Caki2 (cell line): ENCODE measurements at regions not wholly inside any gene's neighbourhood (a gene's known extent, or its start where the extent isn't known, plus 50 kb on each side); places are given as distances from the start of the nearest gene placed in this dataset.

Experiments
- DNase-seq: peaks from one replicate; pipeline ENCODE4 v3.0.0-alpha.2; 2015; ENCODE audit warnings: low read depth
- in situ Hi-C: cut with HindIII; loops from 2 replicates; pipeline ENCODE4 v1.10.0; 2016; ENCODE audit warnings: low sequenced_read_pairs, low pct_unique_long_range_greater_than_20kb, mixed read lengths

GRCh38 chr12:92466391-92467305 lies 236.1 kb upstream of the PLEKHG7 start:
- in situ Hi-C loops, result no loop called here
- no peak for DNase-seq

DNA sequence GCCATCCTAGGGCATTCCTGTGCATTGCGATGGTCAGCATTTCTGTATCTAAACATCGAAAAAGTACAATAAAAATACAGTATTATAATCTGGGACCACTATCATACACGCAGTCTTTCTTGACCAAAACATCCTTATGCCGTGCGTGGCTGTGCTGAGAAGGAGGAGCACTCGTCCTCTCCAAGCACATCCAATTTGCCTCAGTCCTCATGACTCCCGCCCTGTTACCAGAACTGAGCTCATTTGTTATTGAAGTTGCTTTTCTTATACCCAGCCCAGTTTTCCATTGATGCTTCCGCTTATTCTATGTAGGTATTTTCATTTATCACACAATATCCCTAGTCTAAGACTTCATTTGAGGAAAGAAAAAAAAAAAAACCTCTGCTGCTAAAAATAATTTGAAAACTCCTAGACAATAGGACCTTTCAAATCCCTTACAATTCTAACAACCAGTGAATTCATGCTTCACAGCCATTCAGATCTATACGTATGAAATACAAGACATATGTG lies 236.9 kb upstream of the PLEKHG7 start:
- DNase-seq, result no peak
- in situ Hi-C loops, result no loop called here

- in situ Hi-C loops, result no loop called here
- DNase-seq, result peak; percentile 18
Measured at GRCh38 chr12:92464911-92465310, 237.9 kb upstream of the PLEKHG7 start.

DNA sequence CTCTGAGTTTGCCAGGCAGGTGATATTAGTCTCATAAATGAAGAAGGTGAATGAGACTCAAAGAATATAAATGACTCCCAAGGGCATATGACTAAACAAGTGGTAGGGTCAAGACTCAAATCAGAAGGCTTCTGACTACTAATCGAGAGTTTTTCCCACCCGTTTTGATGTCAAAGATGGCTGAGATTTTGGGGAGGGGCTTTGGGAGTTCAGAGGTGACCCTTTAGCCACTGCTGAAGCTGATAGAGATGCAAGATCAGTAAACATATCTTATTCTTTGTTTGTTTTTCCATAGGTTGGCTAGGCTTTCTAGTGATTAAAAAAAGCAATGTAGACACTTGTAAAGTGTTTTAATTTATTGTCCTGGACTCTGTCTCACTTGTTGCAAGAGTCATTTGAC lies 239.6 kb upstream of the PLEKHG7 start:
- in situ Hi-C loops, result no loop called here
- no peak for DNase-seq

- in situ Hi-C loops, result no loop called here
- no peak for DNase-seq
Measured at GRCh38 chr12:92462527-92462926, 240.3 kb upstream of the PLEKHG7 start.

GRCh38 chr12:92462049-92462448 lies 240.7 kb upstream of the PLEKHG7 start:
- in situ Hi-C loops, result no loop called here
- no peak for DNase-seq

DNA sequence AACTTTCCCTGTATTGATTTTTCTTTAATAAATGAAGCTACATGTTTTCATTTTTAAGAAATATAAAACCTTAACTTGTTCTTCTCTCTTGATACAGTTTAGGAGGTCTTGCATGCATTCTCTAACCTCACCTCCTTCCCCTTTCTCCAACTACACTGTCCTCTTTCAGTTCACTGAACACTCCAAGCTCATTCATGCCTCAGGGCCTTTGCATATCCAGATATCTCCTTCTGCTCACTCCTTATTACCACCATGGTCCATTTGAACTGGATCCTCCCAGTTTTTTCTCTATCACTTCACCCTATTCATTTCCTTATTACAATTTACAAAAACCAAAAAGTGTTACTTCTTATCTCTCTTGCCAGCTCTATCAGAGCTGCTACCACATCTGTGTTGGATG lies 242.9 kb upstream of the PLEKHG7 start:
- no peak for DNase-seq
- in situ Hi-C loops, result no loop called here

DNA sequence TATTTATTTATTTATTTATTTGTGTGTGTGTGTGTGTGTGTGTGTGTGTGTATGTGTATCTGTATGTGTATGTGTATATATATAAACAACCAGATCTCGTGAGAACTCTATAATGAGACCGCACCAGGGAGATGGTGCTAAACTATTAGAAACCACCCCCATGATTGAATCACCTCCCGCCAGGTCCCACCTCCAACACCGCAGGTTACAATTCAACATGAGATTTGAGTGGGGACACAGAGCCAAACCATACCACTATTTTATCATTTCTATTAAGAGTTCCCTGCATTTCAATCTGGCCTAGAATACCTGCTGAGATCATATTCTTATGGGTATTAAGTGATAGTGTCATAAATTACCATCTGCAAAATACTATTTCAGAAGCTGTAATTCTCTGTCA lies 243.8 kb upstream of the PLEKHG7 start:
- DNase-seq, result no peak
- in situ Hi-C loops, result no loop called here

DNA sequence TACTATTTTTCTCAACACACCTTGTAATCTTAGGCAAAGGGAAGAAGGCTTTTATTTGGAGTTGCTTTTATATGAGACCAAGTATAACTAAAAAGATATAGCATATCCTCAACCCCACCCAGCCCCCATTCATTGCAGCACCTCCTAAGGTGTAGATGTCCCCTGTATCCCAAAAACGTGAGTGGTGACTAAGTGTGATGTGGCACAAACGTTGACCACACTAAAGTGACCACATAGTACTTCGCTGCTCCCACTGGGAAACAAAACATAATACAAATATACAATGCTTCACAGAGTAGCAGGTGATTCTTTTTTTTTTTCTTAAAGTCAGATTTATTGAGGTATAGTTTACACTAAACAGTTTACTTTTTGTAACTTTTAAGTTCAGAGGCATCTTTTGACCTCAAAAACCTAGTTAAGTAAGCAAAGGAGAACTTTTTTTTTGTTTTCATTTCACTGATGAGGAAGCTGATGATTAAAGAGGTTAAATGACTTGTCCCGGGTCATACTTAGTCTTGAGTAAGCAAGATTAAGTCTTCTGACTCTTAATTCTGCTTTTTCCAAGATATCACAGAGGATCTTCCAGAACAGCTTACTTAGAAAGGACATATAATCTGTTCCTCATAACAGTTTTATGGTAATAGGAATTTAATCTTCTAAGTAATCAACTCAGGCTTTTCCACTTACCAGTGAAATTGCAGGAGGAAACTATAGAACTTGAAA lies 245.2 kb upstream of the PLEKHG7 start:
- DNase-seq, result no peak
- in situ Hi-C loops, result no loop called here

DNA sequence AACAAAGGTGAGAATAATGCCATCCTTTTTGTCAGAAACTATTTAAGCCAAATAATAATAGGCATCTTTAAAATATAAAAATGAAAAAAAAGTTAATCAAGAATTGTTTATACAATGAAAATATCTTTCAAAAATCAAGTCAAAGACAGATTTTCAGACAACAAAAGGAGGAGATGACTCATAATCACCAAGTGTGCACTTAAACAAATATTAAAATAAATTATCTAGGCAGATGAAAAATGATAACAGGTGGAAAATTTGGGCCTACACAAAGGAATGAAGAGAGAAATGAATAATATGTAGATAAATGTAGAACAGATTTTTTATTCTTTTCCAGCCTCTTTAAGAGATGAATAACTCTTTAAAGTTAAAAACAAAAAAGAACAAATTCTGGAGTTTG lies 250.0 kb upstream of the PLEKHG7 start:
- in situ Hi-C loops, result no loop called here
- no peak for DNase-seq

DNA sequence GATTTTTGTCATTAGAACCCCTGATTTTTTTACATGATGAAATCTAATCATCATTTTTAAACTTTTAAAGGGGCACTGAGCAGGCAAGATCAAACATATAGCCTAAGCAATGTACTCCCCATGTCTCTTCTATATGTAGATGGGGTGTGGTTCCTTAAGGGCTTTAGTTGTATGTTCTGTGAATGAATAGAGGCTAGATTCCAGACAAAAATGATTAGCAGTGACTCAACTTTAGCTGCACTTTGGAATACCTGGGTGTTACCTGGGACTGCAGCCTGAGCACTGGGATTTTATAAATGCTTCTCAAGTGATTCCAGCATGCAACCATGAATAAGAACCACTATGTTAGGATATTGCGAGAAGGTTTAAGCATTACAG lies 256.7 kb upstream of the PLEKHG7 start:
- in situ Hi-C loops, result no loop called here
- no peak for DNase-seq

DNA sequence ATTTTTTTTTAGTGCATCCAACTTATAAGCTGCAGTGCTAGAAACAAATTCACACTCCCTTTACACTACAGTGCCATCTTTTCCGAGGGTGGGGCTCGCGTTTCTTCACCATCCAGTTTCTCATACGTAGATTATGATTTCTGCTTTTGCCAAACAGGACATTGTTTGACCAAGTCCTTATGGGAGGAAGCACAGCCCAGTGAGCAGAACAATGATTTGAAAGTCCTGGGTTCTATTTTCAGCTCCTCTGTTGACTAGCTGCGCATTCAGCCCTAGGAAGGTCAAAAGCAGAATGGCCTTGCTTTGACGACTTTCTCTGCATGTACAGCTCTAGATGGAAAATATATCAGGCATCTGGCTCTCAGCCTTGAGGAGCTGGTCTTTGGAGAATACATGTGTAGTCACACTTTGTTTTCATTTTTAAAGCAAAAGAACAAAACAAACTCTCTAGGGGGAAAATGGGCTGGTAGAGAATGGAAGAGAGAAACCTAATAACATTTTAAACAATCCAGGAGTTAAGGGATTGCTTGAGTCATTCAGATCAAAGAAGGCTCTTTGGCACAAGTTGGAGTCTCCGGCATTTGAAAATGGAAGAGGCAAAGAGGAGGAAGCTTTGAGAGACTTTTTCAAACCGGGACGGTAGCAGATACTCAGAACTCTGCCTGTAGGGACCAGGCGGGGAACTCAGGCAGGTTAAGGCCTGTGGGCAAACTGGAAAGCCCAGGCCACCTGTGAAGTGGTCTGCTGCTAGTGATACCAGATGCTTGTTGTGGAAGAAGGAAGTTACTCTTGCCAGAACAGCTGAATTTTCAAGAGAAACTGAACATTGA lies 257.3 kb upstream of the PLEKHG7 start:
- no peak for DNase-seq
- in situ Hi-C loops, result no loop called here

GRCh38 chr12:92444763-92445162 lies 258.0 kb upstream of the PLEKHG7 start:
- in situ Hi-C loops, result no loop called here
- DNase-seq, result no peak

GRCh38 chr12:92442782-92443181 lies 260.0 kb upstream of the PLEKHG7 start:
- in situ Hi-C loops, result no loop called here
- DNase-seq, result no peak

GRCh38 chr12:92440072-92440471 lies 262.7 kb upstream of the PLEKHG7 start:
- no peak for DNase-seq
- in situ Hi-C loops, result no loop called here

GRCh38 chr12:92439420-92439805 lies 263.4 kb upstream of the PLEKHG7 start:
- no peak for DNase-seq
- in situ Hi-C loops, result no loop called here

DNA sequence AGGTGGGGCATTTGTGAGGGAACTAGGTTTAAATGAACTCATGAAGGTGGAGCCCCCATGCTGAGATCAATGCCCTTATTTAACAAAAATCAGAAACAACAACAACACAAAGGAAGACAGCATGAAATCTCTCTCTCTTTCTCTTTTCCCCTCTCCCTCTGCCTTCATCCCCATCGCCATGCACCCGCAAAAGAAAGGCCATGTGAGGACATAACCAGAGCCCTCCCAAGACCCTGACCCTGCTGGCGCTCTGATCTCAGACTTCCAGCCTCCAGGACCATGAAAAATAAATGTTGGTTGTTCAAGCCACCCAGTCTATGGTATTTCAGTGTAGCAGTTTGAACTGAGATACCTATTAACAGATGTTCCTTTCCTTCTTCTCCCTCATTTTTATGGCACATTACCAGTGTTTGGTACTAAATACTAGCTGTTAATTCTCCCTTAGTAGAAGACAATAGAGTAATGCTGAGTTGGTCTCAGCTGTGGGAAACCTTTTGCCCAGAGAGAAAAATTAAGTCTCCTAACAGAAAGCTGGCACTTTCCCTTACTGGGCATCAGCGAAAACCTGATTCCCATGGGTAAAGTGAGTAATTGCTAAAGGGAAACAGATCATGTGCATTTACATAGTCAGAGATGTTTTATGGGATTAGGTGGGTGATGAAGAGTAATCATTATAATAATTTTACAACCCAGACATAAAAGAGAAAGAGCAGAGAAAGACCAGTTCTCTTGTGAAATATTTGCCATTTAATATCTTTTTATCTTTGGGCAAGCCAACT lies 264.0 kb upstream of the PLEKHG7 start:
- in situ Hi-C loops, result no loop called here
- DNase-seq, result no peak

GRCh38 chr12:92437452-92437851 lies 265.3 kb upstream of the PLEKHG7 start:
- in situ Hi-C loops, result no loop called here
- DNase-seq, result no peak
